Tibial nerve (tissue), 4 donors: ENCODE measurements at regions not wholly inside any gene's neighbourhood (a gene's known extent, or its start where the extent isn't known, plus 50 kb on each side); places are given as distances from the start of the nearest gene placed in this dataset.

Experiments
- DNase-seq, 2 donors: peaks; one replicate each; pipeline ENCODE4 v3.0.0-alpha.2; 2019; ENCODE audit warnings: low spot score in 2 of 2
- H3K27ac ChIP-seq, 4 donors: fragments of 200-600 bp; sonication (generic) in 3 of 4; one replicate each; pipeline ENCODE4 v1.5.1; 2017 to 2019; ENCODE audit warnings: mild to moderate bottlenecking in 1 of 4
- H3K27me3 ChIP-seq, 2 donors: fragments of 200-600 bp; sonication (generic) in 1 of 2; one replicate each; pipeline versions ENCODE4 v1.5.1 to v1.6.0; 2017 to 2019
- H3K36me3 ChIP-seq, 3 donors: fragments of 200-600 bp; sonication (generic); one replicate each; pipeline ENCODE4 v1.5.1; 2018 to 2019
- H3K4me1 ChIP-seq, 4 donors: fragments of 200-600 bp; sonication (generic) in 3 of 4; one replicate each; pipeline ENCODE4 v1.5.1; 2017 to 2019
- H3K4me3 ChIP-seq, 4 donors: fragments of 200-600 bp; sonication (generic) in 3 of 4; one replicate each; pipeline ENCODE4 v1.5.1; 2017 to 2019; ENCODE audit warnings: mild to moderate bottlenecking in 1 of 4, moderate library complexity in 1 of 4
- H3K9me3 ChIP-seq, 4 donors: fragments of 200-600 bp; sonication (generic) in 3 of 4; one replicate each; pipeline ENCODE4 v1.5.1; 2017 to 2019
- EP300 ChIP-seq, 2 donors: sonication (generic); formaldehyde crosslinking; IDR thresholded peaks; one replicate each; pipeline ENCODE4 v1.6.1; 2017; ENCODE audit warnings: antibody characterized with exemption in 2 of 2, mild to moderate bottlenecking in 1 of 2
- POLR2A ChIP-seq, 2 donors: fragments of 450-650 bp; IDR thresholded peaks; one replicate each; pipeline ENCODE4 v1.6.1; 2017; ENCODE audit warnings: antibody characterized with exemption in 2 of 2, mild to moderate bottlenecking in 2 of 2, moderate library complexity in 2 of 2
- WGBS, 2 donors: methylation state at CpG; one replicate each; pipeline ENCODE4 v1.1.5; 2018; 5-methylcytosine and 5-hydroxymethylcytosine counted together
- TF ChIP-seq, protein P1 (sequence below), 5 experiments: fragments of 200-600 bp in 3 of 5; fragments of 450-650 bp in 2 of 5; sonication (generic) in 3 of 5; IDR thresholded peaks; one replicate each; pipeline ENCODE4 v1.5.1; 2016 to 2019; ENCODE audit warnings: antibody characterized with exemption in 5 of 5, mild to moderate bottlenecking in 3 of 5, moderate library complexity in 2 of 5

DNA sequence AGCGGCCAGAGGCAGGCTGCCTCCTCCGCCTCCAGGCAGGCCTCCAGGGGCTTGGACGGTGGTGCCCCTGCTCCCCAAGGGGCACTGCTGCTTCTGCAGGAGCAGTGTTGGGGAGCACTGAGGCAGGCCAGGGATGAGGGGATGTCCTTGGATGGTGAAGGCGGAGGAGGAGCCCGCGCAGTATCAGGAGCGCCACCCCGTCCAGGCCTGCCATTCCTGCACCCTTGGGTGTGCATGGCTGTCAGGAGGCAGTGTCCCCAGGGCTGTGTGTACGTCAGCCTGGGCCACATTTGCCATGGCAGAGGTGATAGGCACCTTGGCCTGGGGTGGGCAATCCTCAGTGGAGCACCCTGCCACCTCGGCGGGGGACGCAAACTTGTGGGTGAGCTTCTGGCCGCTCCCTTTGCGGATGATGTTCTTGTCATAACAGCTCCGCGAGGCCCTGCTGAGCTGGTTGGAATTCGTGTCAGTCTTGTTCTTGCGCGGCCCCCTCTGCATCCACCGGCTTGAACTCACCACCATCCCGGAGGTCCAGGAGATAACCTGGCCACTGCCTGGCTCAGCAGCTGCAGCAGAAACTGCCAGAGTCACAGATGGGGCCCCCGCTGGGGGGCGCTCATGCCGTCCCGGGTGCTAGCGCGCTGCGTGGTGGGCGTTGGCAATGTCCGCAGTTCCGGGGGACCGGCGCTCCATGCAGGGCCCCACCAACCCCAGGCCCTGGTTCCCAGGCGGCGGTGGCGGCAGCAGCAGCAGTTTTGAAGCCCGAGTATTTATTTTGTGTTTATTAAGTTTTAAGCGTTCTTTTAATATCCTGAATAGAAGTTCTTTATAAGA, 182.3 kb upstream of the ADCY1 start:
- whole genome bisulfite sequencing, 2 donors: 76 to 91% methylated on average over 29 to 34 of the region's 38 CpGs
- Histone ChIP-seq H3K27ac (no peak overlapping the region), H3K36me3 (no peaks in the 10 kb centered on the region), H3K9me3 (peaks cover 0 to 17% (median 0%) of the 10 kb centered on the region in 4 donors), H3K4me1 (no peaks in the 10 kb centered on the region), H3K4me3 (no peak overlapping the region), H3K27me3 (no peaks in the 10 kb centered on the region)
- no peak for DNase-seq
- TF ChIP-seq, protein P1, sequence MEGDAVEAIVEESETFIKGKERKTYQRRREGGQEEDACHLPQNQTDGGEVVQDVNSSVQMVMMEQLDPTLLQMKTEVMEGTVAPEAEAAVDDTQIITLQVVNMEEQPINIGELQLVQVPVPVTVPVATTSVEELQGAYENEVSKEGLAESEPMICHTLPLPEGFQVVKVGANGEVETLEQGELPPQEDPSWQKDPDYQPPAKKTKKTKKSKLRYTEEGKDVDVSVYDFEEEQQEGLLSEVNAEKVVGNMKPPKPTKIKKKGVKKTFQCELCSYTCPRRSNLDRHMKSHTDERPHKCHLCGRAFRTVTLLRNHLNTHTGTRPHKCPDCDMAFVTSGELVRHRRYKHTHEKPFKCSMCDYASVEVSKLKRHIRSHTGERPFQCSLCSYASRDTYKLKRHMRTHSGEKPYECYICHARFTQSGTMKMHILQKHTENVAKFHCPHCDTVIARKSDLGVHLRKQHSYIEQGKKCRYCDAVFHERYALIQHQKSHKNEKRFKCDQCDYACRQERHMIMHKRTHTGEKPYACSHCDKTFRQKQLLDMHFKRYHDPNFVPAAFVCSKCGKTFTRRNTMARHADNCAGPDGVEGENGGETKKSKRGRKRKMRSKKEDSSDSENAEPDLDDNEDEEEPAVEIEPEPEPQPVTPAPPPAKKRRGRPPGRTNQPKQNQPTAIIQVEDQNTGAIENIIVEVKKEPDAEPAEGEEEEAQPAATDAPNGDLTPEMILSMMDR (IDR thresholded peaks at IDR 0.05): no peak
- no peak for TF ChIP-seq EP300 (IDR thresholded peaks at IDR 0.05)
- TF ChIP-seq POLR2A (IDR thresholded peaks at IDR 0.05): no peak

DNA sequence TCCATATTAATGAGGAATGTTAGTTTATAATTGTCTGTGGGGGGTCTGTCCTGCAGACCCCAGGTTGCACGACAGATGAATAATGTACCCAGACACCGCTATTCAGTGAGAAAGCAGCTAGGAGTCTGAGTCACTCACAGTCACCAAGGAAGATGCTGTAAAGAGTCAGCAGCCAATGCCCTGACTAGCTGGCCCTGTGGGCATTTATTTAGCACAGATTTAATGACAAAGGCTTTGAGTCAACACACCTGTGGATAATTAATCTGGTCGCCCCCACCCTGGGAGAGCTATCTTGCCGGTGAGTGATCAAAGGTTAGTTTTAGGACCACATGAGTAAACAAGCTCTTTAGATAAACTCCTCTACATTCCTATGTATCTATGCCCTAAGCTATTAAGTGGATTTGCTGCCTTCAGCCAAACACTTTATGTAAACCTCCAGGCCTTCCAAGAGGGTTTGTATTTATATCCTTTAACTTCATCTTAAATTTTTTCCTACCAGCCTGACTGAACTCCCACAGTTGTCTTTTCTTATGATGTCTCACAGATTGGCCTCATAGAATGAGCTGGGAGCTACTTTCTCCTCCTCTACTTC, 180.0 kb upstream of the ADCY1 start:
- Histone ChIP-seq H3K4me1 (no peaks in the 10 kb centered on the region), H3K9me3 (peaks cover 0 to 21% (median 0%) of the 10 kb centered on the region in 4 donors), H3K27ac (no peak overlapping the region), H3K4me3 (no peak overlapping the region), H3K27me3 (no peaks in the 10 kb centered on the region), H3K36me3 (no peaks in the 10 kb centered on the region)
- TF ChIP-seq POLR2A (IDR thresholded peaks at IDR 0.05) (no peak), EP300 (IDR thresholded peaks at IDR 0.05) (no peak)
- TF ChIP-seq, protein P1 (IDR thresholded peaks at IDR 0.05): no peak
- no peak for DNase-seq
- WGBS, 2 donors: 56 to 66% methylated on average over 4 of the region's 4 CpGs

DNA sequence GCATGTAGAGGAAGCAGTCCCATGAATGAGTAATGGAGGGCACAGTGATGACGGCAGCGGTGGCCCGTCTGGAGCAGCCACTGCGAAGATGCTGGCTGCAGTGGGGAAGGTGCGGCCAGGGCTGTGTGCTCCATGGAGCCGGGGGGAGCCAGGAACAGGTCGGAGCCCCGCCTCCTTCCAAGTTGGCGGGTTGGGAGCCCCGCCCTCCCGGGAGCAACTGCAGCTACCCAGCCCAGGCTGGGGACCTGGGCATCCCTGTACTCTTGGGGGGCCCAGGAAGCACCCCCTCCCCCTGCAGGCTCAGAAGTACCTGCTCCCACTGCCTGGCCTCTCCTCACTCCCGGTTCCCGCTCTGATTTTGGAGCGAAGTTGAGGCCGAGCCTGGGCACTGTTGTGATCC, 175.1 kb upstream of the ADCY1 start:
- no peak for TF ChIP-seq POLR2A (IDR thresholded peaks at IDR 0.05)
- WGBS, 2 donors: 91 to 93% methylated on average over 7 to 14 of the region's 15 CpGs

DNA sequence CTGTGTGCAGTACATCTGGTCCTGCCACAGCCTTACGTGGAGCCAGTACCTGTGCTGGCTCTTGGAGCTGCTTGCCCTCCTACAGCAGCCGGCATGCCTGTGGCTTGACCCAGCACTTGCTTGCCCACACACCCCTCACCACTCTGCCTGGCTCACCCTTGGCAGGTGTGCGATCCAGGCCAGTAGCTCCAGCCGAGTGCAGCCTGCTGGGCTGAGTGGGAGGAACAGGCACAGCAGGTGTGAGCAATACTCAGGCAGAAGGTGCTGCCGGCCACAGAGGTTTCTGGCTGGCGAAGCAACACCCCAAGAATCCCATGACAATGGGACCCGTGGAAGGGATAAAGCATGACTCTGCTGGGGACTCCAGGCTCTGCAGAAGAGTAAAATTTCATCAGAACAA, 173.5 kb upstream of the ADCY1 start:
- no peak for DNase-seq
- Histone ChIP-seq H3K4me3 (no peak overlapping the region), H3K27me3 (no peaks in the 10 kb centered on the region), H3K9me3 (peaks cover 0 to 13% (median 0%) of the 10 kb centered on the region in 4 donors), H3K4me1 (no peaks in the 10 kb centered on the region), H3K36me3 (no peaks in the 10 kb centered on the region), H3K27ac (no peak overlapping the region)
- TF ChIP-seq, protein P1 (IDR thresholded peaks at IDR 0.05): no peak
- TF ChIP-seq POLR2A (IDR thresholded peaks at IDR 0.05) (no peak), EP300 (IDR thresholded peaks at IDR 0.05) (no peak)
- WGBS, 2 donors: 87% methylated on average over 6 of the region's 7 CpGs

More for the DNA sequence above, 175.1 kb upstream of the ADCY1 start:
- Histone ChIP-seq H3K9me3 (peaks cover 0 to 17% (median 0%) of the 10 kb centered on the region in 4 donors), H3K4me3 (no peak overlapping the region), H3K27ac (no peak overlapping the region), H3K4me1 (no peaks in the 10 kb centered on the region), H3K27me3 (no peaks in the 10 kb centered on the region), H3K36me3 (no peaks in the 10 kb centered on the region)
- no peak for DNase-seq

DNA sequence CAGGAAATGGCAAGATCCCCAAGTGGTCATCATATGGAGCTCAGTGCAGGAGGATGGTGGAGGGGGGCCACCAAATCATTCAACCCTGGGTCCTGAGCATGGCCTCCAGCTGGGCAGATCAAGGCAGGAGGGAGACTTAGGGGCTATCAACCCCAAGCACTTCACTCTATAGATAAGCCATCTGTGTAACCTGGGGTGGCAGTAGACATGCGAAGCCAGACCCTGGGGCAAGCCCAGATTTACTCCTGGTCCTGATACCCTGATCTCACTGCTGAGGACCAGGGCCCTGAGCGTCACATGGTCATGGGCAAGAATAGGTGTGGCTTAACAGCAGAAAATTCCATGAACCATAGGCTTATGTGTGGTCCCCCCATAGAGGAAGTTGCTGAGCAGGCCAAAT, 173.0 kb upstream of the ADCY1 start:
- DNase-seq: no peak
- no peaks in the 10 kb centered on the region for H3K27me3 ChIP-seq
- 89 to 94% methylated on average over 2 of the region's 2 CpGs for WGBS, 2 donors
- H3K27ac ChIP-seq: no peak overlapping the region
- H3K36me3 ChIP-seq: no peaks in the 10 kb centered on the region
- TF ChIP-seq POLR2A (IDR thresholded peaks at IDR 0.05) (no peak), EP300 (IDR thresholded peaks at IDR 0.05) (no peak)
- TF ChIP-seq, protein P1 (IDR thresholded peaks at IDR 0.05): no peak
- peaks cover 0 to 13% (median 0%) of the 10 kb centered on the region in 4 donors for H3K9me3 ChIP-seq
- H3K4me3 ChIP-seq: no peak overlapping the region
- H3K4me1 ChIP-seq: no peaks in the 10 kb centered on the region
